GM18868 (cell line): ENCODE measurements at regions not wholly inside any gene's neighbourhood (a gene's known extent, or its start where the extent isn't known, plus 50 kb on each side); places are given as distances from the start of the nearest gene placed in this dataset.
A peak's percentile ranks its signal among the peaks of the same experiment; 100 is the strongest.

Source experiments
- ATAC-seq: cut with Tn5 transposase; IDR thresholded peaks from one replicate; pipeline ENCODE4 v1.9.1; 2021; ENCODE audit warnings: mild to moderate bottlenecking, moderate library complexity; ENCODE audit not compliant: unreplicated experiment

DNA sequence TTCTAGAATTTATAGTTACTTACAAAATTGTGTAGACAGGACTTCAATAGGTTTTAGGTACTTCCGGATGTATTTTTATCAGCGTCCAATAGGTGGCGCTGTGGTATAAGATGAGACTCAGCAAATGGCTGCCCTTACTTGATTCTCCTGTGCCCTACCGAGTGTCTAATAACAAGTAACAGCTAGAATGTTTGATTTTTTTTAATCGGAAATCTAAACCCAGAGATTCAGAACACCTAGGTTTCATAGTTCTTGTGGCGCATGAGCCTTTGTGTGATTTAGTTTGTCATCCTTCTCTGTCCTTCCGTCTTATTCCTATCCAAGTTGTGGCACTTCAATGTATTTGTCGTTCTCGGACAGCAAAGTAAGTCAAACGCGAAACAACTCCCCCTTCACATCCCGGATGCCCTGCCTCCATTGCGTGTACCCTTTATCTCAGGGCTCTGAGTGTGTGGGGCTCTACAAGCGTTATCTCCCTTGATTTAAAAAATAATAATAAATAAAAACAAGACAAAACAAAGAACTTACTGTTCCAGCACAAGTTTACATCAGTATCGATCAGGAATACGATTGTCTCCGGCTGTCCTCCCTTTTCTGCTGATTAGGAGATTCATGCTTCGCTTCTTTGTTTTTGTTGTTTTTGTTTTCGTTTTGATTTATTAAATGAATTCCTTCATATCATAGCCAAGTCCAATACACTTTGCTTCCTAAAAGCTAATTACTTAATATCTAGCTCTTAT lies 50.7 kb upstream of the SLC30A5 start:
- peak; percentile 94 for ATAC-seq

DNA sequence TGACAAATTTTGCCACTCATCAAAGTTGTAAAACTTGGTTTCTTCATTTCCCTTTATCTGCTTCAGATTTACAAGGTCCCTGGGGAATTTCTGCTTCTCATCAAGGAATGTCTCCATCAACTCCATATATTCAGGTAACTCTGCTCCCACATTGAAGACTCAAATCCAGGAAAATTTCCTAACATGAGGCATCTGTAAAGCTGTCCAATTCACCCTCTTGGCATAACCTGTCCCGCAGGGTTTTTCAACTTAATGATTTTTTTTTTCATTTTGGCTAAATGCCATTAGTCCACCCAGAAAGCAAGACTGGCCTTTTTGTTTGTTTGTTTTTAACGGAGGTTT lies 50.2 kb upstream of the SLC30A5 start:
- ATAC-seq = no peak
